ENCODE measurements at regions not wholly inside any gene's neighbourhood (a gene's known extent, or its start where the extent isn't known, plus 50 kb on each side); places are given as distances from the start of the nearest gene placed in this dataset.

DNA sequence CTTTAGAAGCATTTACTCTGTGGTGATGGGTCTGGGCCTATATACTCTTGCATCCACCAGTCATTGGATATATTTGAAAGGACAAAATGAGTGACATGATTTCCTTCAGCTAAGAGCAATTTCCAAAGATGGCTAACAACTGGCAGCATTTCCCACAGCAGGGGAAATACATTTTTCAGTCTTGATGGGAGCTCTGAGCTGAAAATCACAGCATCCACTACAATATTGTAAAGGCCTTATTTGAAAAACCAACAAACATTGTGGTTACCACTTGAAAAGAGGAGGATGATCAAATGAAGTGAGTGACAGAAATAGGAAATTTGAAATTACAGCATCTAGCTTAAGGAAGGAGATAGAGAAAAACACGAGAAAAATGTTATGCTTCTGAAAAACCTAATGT, 705.0 kb upstream of the EPHA7 start:
- DNase-seq (ENCODE audit: extremely low read depth, low read depth, low spot score): no peak

DNA sequence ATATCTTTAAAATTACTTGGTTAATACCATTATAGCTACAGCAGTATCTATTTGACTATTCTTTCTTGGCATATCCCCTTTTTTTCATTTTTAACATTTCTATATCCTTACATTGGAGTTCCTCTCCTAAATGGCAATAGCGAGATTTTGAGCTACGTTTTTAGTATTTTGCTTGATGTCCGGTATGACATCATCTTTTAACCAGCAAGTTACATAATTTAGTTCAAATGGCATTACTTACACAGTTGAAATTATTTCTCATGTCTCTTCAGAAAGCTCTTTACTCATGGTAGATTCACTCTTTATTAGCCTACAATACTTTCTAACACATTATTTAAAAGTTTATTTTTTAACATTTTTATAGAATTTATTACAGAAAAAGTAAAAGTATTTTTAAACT, 701.7 kb upstream of the EPHA7 start:
- DNase-seq (ENCODE audit: extremely low read depth, low read depth, low spot score): no peak

DNA sequence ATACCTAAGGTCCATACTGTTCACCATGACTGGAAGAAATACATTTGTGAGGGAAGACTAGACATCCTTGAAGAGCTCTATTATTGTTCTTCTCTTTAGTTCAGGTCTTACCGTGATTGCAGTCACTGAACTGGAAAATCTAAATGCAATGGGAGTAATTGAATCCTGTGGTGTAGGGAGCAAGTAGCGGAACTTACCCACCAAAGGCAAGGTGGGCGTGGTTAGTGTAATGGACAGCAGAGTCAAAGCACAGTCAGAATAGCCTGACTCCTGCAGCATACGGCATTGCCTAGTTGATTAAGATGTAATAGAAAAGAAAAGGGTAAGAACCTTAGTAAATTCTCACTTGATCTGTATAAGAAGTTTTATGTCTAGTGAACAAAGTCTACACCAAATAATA, 679.7 kb upstream of the EPHA7 start:
- DNase-seq (ENCODE audit: extremely low read depth, low read depth, low spot score): no peak

DNA sequence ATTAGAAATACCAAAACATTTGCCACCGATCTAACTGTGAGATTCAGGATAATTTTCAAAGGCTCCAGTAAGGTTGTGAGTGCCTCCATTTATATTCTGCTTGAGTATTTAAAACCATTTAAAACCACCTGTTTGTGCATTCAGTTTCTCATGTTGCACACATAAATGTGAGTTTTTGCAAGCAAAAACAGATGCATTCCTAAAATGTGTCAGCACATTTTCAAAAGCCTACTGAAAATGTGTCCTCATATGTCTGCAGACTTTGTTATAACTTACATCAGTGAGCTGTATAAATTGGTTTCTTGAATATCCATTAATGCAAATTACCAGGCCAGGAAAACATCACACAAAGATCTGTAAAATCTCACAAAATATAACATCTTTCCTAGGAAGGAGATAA, 676.6 kb upstream of the EPHA7 start:
- DNase-seq (ENCODE audit: extremely low read depth, low read depth, low spot score): no peak

DNA sequence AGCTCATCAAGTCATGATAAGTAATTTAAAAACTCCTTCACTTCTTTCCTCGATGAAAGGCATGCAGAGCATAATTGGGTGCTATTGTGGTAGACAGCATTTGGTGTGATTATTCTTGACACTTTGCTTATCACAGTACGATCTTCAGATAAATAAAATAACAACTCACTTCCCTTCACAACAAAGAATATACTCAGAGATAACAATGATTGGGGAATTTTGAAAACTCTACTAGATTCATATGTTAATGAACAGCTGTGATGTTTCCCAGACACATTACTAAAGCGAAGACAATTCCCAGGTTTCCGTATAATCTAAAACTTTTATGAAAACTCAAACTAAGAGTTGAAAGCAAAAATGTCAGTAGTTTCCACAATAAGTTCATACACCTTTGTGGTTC, 670.6 kb upstream of the EPHA7 start:
- no peak for DNase-seq (ENCODE audit: extremely low read depth, low read depth, low spot score)

DNA sequence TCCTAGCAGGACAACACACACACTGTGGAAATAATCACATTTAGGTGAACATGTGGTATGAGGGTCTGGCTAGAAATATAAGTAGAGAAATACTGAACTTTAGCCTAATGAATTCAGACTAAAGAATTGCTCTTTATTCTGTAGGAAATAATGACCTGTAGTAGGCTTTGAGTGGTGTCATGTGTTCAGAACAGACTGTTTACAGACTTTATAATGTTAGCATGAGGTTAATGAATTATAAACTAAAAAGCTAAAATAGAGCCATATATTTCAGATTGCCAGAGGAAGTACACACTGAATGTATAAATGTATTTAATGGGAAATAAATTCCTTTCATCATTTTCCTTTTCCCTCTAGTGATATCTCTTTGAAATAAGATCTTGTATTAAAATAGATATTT, 669.5 kb upstream of the EPHA7 start:
- no peak for DNase-seq (ENCODE audit: extremely low read depth, low read depth, low spot score)

DNA sequence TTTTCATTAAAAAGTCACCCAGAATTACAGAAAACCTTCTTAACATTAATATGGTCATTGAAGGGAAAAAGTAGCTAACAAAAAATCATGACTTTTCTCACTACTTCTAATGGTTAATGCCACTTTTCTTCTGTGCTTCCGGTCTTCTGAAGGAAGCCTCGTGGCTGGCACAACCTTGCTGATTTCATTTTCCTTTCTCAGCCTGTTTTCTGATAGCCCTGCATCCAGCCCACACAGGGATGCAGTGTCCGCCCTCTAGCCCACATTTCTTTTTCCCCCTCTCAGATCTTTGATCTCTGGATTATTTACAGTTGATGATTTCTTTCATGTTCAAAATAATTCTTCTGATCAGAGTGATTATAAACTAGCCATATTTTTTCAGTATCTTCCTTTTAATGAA, 655.4 kb upstream of the EPHA7 start:
- no peak for DNase-seq (ENCODE audit: extremely low read depth, low read depth, low spot score)

DNA sequence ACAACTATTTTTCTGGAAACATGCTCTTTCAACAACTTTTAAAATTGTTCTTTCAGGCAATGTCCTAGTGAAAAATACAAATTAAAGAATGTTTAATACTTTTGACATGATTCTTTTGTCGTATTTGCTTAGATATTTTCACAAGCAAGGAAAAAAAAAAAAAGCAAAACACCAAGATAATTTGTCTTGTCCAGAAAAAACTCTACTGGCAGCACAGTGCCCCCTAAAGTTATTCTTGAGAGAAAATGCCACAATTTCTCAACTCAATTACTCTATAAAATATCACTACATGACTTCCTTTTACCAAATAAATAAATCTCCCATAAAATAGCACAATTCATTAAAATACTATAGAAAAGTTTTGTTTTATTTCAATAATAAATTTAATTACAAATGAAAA, 652.5 kb upstream of the EPHA7 start:
- DNase-seq (ENCODE audit: extremely low read depth, low read depth, low spot score): no peak

DNA sequence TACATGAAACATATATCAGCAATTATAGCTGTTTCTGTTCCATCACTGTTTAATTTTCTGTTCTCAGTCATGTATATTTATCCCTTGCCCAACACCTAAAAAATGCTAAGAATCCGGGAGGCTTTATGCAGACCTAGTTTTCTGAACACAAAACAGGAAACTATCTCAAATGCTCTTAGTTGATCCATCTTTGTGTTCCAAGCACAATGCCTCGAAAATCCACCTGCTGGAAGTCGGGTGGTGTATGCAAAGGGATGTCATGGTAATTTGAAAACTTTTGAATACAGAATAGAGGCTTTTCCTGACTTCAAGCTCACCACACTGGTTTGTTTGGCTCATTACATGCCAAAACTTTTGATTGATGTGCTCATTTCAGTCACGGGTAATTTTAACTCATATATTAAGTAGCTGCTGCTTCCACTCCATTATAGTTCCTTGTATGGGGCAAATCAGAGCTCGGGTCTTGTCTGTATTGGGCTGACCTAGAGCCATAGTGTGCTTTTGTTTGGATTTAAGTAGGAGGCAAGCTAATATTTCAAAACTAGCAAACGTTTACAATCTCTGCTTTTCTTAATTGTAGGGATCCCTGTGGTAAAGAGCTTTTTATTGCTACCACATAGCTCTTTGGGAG, 646.5 kb upstream of the EPHA7 start:
- no peak for DNase-seq (ENCODE audit: extremely low read depth, low read depth, low spot score)

DNA sequence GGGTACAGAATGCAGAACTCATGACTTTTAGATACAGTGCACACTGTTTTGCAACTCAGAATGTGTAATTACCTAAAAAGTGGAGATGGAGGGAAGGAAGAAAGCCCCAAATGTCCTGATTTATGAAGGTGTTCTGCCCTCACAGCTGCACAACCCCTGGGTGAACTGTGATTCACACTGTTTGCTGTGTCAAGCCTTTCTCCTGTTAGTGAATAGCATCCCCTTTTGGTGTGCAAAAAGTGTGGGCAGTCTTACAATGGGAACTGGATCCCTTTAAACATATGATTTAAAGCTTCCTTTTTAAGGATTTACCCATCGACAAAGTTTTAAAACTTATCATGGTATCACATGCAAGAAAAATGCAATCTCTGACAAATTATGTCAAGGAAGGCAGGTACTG, 633.4 kb upstream of the EPHA7 start:
- DNase-seq (ENCODE audit: extremely low read depth, low read depth, low spot score): no peak

DNA sequence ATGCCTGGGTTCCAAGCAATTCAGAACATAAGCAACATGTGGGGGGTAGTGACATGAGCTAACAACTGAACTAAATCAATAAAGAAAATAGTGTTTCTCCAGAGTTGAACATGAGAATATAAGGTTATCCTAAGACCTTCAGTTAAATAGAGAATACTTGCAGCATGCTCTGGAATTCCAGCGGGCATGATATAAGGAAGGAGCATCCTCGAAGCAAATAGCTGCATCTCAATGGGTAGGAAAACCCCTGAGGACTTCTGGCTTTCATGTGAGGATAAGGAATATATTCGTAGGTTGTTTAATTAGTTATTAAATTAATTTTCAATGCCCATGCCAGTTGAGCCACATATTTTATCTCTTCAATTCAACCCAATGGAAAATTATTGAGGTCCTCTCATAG, 631.2 kb upstream of the EPHA7 start:
- DNase-seq (ENCODE audit: extremely low read depth, low read depth, low spot score): no peak

DNA sequence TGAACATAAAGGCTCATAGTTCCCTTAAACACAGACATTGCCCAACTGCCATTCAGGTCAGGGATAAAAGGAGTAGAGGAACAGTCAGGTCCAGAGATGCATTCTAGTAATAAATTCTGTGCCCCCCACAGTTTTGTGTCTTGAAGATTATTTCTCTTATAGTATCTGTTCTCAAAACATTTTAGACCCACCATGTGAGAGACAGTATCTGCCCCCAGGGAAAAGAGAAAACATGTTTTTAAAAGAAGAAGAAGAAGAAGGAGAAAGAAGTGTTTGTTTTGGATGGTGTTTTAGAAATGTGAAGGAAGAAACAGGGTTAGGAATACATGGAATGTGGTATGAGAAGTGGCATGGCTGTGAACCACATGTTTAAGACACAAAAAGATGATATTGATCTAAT, 629.6 kb upstream of the EPHA7 start:
- no peak for DNase-seq (ENCODE audit: extremely low read depth, low read depth, low spot score)

DNA sequence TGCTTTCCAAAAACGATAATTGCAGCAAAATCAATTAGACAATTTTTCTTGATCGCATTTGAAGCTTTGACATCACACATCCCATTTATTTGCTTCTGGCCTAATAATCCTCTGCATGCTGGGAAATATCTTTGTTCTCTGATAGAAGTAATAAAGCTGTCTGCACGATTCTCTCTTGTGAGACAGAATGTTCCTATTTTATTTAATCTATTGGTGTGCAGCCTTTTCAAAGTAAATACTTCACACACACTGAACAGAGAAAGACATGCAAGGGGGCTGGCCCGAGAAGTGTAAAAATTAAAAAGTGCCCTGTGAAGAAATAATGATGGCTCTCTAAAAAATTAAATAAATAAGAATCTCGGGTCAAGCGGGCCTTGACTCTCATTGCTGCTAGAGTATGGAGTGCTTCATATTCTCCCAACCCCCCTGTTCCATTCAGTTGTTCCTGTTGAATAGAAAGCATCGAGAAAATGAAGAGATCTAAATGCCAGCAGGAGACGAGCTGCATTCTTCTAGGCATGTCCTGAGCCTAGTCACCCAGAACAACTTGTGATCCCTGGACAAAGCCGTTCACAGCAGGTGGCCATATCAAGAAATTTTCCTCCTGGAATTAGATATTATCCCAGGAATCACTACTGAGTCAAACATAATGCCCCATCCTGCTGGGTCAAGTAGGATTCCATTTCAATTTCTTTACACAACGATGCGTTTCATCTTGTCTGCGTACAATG, 625.9 kb upstream of the EPHA7 start:
- no peak for DNase-seq (ENCODE audit: extremely low read depth, low read depth, low spot score)

DNA sequence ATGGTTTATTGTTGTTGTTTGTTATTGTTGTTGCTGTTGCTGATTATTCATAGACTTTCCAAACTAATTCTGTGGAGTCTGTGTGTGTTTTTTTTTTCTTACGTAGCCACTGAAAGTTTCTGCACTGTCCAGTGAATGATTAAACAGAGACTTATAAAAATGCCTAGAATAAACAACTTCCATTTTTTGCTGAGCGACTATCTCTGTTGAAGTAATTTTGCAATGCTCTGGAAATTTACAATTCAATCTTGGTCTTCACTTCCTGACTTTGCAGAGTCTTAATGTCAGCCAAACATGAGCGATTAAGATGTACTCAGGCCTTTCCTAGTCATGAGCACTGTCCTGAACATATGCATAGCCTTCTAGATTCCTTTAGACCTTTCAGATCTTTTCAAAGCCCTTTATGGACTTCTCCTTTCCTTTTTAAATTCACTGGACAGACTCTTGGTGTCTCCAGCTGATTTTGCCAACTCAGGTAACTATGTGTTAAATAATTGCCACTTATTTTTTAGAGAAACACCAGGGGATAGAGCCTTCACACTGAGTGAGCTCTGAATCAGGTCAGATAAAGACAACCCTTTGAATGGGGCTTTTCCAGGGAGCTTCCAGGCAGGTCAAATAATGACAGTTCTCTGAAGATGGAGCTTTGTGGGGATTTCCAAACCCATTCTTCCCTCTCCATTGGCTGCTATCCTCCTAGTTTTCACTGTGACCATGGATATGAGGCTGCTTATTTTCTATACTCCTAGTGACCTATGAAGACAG, 622.8 kb upstream of the EPHA7 start:
- DNase-seq (ENCODE audit: extremely low read depth, low read depth, low spot score): no peak

DNA sequence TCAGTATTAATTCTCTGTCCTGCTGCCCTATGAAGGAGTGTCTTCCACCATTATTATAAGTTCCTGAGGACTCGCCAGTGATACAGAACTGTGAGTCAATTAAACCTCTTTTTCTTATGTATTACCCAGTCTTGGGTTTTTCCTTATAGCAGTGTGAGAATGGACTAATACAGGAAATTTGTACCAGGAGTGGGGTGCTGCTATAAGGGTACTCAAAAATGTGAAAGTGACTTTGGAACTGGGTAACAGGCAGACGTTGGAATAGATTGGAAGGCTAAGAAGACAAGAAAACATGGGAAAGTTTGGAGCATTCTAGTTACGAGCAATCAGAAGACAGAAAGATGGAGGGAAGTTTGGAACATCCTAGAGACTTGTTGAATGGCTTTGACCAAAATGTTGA, 616.7 kb upstream of the EPHA7 start:
- DNase-seq (ENCODE audit: extremely low read depth, low read depth, low spot score): no peak

DNA sequence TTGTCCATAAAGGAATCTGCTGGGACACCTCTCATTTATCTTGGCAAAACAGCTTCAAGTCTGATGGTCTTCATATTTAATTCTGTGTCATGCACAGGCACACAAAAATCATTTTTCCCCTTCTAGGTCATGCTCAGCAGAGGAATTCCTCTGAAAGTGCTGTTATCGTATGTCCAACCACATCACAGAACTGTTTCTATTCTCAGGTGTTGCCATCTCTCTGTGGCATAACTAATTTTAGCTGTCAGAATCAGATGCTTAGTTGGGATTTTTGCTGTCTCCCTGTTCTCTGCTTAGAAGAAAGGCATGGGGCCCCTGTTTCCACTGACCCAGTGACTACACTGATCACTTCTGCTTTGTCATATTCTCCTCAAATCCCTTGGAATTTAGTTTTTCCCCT, 608.0 kb upstream of the EPHA7 start:
- DNase-seq (ENCODE audit: extremely low read depth, low read depth, low spot score): no peak

DNA sequence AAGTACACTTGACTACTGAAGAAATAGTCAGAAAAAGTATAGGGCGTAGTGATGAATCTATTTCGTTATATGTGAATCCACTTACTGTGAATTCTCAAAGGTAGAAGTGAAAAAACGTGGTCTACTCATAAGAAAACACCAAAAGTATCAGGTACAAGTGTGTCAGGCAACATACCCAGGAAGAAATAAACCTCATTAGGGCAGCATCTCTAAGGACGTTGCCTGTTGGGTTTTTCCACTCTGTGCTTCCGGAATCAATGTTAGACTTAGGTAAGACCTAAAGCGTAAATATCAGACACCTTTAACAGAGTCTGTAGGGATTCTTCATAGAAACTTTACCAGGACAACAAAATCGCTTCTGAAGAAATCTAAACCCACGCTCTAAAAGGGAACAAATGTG, 607.2 kb upstream of the EPHA7 start:
- DNase-seq (ENCODE audit: extremely low read depth, low read depth, low spot score): no peak

DNA sequence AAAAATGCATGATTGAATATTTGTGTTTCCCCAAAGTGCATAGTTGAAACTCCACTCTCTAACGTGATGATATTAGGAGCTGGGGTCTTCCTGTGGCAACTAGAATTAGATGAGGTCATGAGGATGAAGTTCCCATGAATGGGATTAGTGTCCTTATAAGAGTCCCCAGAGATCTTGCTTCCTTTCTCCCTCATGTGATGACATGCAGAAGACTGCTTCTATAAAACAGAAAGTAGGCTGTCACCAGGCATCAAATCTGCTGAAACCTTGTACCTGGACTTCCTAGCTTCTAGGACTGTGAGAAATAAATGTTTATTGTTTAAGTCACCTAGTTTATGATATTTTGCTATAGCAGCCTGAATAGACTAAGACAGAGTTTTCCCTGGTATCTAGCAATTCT, 586.5 kb upstream of the EPHA7 start:
- DNase-seq (ENCODE audit: extremely low read depth, low read depth, low spot score): no peak

DNA sequence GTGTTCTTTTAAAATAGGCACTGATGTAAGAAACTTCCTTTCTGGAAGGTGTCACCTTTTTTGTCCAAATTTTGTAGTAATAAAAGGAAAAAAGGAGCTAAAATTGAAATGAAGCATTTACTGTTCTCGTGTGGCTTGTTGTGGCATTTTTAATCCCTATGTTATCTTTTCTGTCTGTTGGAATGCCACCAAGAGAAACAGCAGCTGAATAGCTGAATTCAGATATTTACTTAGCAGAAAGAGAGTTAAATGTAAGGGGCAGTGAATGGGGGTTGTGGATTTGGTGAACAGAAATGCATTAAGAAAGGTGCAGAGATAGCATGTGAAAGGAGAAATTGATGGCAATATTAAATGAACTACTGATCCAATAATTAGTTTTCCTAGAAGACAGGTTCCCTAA, 573.6 kb upstream of the EPHA7 start:
- DNase-seq (ENCODE audit: extremely low read depth, low read depth, low spot score): no peak

DNA sequence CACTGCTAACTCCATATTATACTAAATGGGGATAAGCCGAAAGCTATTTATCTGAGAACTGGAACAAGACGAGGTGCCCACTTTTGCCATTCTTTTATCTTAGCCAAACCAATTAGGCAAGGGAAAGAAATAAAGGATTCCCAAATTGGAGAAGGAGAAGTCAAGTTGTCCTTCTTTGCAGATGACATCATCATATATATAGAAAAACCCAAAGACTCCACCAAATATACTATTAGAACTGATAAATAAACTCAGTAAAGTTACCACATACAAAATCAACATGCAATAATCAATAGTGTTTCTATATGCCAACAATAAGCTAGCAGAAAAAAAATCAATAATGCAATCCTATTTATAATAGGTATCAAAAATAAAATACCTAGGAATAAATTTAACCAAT, 570.3 kb upstream of the EPHA7 start:
- no peak for DNase-seq (ENCODE audit: extremely low read depth, low read depth, low spot score)

DNA sequence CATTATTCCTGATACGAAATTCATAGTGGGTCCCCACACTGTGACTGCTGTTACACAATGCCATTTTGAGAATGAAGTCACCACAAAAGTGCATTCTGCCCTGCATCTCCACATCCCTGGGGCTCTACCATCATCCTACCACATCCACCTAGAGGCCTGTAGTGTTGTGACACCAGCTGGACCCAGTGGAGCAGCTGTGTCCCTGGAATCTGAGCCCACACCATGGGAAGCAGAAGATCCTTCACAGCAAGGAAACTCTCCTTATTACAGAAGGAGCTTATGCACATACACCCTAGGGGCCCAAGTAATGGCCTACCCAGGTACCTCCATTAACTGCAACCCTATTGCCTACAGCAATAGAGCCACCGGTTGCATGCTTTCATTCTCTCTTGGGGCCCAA, 566.6 kb upstream of the EPHA7 start:
- no peak for DNase-seq (ENCODE audit: extremely low read depth, low read depth, low spot score)

DNA sequence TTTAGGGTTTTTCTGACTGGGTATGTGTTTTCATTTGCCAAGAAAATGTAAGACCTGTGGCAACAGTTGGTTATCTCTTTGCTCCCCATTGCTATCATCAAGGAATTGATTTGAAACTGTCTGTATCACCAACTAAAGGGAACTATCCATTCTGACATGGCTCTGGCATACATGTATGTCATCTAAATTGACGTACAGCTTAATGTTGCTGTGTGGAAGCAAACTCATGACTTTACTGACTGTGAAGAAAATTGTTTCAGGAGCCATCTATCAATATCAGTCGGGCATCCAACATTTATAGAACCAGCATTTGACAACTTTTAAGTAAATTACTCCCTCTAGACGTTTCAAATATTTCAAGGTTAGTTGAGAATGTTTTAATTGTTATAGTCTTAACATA, 555.8 kb upstream of the EPHA7 start:
- DNase-seq (ENCODE audit: extremely low read depth, low read depth, low spot score): no peak

Measured in glomerular endothelial cell (primary cell).